Activated CD4-positive, alpha-beta T cell treated with anti-CD3 and anti-CD28 coated beads, Interleukin-10, Interleukin-2, amounts not matched to agents 100 ng/mL and 50 ng/mL, durations not matched to agents 16 hours and 8 hours (primary cell): ENCODE measurements at regions not wholly inside any gene's neighbourhood (a gene's known extent, or its start where the extent isn't known, plus 50 kb on each side); places are given as distances from the start of the nearest gene placed in this dataset.

Source experiments
- DNase-seq: peaks from one replicate; pipeline ENCODE4 v3.0.0-alpha.2; 2020

DNA sequence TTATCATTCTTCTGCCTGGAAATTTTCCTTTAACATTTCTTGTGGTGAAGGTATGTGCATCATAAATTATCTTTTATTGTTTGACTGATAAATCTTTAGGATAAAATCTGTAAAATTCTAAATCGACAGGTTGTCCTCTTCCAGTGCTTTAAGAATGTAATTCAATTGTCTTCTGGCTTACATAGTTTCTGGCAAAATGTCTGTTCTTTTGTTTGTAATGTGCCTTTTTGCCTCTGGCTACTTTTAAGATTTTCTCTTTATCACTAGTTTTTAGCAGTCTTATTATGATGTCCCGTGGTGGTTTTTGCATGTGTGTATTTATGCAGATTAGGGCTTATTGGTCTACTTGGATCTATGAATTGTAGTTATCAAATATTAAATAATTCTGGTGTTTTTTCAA lies 203.6 kb upstream of the COPS8 start:
- DNase-seq, result no peak

DNA sequence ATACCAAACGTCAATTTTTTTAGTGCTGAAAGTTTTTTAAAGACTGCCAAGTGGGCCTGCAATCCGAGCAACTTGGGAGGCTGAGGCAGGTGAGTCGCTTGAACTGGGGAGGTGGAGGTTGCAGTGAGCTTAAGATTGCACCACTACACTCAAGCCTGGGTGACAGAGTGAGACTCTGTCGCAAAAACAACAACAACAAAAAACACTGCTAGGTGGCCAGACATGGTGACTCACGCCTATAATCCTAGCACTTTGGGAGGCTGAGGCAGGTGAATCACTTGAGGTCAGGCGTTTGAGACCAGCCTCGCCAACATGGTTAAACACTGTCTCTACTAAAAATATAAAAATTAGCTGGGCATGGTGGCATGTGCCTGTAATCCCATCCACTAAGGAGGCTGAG lies 202.8 kb upstream of the COPS8 start:
- DNase-seq, result no peak

DNA sequence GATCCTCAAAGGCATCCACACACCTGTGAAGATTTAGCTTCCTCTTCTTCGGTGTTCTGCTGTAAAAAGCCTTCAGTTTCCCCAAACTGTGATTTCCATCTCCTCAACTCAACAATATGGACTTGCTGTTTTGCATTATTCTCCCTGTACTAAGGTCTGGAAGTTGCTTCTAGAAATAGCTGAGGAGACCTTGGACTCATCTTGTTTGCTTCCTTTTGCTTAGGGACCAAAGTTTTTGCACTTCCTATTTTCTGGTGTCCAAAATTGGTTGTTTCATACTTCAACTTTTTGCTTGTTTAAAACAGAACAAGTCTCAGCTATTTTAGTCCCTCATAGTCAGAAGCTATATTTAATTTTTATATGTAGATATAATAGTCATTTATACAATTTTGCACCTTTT lies 201.9 kb upstream of the COPS8 start:
- DNase-seq, result no peak

DNA sequence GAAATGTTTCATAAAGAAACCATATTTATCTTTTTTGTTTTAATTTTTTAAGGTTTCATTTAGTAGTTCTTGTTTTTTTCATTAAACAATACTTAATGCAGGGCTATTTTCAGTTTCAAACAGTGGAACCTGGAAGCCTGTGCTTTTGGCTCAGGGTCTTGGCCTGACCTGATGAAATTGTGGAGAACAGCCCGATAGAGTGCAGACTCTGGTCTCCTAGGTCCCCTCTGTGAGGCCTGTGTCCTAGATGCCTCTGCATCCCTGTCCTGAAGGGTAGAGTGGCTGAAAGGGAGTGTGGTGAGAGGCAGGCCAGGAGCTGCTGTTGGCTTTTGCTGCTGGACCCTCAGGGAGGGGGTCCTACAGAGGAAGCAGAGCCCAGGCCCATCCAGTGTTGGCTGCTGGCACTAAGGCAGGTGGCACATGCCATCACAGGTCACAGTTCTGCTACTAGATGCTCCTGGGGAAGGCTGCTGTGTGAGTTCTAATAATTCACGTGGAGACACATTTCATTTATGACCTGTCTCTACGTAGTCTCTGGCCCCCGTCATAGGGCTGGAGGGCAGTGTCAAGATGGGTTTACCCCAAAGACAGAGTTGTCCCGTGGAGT lies 201.0 kb upstream of the COPS8 start:
- DNase-seq, result no peak

DNA sequence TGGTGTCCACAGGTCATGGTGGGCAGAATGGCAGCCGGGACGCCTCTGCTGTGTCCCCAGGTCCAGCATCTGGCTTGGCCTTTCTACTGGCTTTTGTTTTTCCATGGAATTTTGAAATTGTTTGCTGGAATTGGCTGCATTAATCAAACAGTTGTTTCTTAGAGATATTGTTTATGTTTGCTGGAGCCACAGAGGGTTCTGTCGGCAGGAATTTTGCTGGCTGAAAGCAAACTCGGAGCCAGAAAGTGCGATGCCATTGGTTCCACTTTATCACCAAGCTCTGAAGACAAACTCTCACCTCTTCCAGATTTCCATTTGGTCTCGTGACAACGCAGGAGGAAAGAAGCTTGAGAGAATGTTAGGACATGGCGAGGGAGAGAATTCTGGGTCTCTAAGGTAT lies 199.2 kb upstream of the COPS8 start:
- no peak for DNase-seq

DNA sequence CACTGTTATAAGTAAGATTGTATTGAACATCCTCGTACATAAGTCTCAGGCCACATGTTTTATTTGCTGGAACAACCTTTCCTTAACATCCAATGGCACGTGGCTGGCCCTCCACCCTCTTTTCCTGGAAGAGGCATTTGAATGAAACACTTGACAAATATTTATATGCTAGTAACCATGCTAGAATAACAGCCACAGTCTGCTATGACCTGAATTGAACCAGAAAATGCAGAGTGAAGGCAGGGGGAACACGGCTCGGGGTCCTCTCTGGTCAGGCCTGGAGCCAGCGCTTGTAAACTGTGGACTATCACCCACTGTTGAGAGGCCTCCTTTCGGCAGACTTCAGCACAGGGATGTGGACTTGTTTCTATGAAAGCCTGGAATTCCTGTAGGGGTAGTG lies 198.2 kb upstream of the COPS8 start:
- DNase-seq, result no peak

DNA sequence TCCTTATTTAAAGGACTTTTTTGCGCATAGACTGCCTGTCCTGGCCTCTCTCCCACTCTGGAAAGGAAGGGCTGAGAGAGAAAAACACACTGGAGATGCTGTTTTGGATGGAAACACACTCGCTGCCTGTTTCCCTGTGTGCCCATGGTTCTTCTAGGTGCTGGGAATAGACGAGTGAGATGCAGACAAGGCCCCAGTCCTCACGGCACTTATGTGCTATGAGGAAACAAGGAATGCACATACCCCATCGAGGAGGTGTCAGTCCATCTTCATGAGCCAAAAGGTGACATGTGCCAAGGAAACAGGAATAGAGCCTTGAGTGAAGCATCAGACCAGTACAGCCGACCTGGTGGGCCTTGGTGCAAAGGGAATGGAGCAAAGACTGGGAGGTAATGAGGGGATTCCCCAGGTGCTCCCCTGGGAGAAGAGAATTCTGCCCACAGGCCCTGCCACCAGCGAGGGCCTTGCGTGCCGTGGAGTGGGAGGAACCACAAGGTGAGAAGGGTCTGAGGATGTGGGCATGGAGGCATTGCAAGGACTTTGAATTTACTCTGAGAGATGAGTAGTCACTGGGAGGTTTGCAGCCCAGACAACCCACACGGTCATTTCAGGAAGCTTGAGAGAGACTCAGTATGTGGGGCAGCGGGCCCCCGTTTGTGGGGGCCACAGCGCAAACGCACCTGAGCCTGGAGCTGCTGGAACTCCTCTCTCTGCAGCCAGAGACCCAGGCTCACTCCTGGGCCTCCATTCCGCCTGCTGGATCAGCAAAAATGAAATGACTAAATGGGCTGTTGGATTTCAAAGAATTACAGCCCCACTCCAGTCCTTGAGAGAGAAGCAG lies 197.5 kb upstream of the COPS8 start:
- no peak for DNase-seq

DNA sequence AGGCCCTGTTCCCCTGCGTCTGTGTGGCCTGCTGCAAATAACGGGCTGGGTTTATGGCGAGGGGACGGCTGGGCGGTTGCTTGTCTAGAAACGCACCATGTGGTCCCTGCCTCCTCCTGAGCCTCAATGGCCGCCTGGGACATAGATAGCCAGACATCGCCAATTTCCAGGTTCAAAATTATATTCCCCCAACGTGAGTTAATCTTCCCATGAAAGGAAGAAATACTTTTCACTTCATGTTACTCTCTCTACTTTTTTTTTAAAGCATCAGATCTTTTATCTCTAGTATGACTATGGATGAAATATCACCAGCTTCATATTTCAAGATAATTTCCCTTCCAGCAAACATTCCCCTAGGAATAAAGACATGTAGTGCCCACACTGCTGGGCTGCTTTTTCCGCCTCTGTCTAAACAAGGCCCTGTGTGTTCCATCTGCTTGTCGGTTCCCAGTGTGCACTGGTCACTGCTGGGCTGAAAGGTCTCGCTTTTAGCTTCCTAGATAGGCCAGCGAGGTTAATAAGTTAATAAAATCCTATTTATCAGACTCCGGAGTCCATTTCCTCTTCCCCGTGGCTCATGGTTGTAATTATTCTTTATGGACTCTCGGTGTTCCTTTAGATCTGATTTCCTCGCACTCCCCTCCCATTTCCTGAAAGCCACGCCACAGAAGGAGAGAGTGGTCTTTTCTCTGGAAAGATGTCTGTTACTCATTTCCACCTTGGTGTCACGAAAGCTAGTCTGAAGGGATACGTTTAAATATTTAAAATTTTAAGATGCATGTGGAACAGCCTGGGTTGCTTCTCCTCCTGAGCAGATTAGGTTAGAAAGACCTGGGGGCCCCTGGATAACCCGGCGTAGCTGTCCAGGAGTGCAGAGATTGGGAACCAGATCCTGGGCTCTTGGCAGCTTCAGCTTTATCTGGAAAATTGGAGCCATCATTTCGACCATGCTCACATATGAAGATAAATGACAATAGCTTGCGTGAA lies 196.6 kb upstream of the COPS8 start:
- DNase-seq, result no peak

DNA sequence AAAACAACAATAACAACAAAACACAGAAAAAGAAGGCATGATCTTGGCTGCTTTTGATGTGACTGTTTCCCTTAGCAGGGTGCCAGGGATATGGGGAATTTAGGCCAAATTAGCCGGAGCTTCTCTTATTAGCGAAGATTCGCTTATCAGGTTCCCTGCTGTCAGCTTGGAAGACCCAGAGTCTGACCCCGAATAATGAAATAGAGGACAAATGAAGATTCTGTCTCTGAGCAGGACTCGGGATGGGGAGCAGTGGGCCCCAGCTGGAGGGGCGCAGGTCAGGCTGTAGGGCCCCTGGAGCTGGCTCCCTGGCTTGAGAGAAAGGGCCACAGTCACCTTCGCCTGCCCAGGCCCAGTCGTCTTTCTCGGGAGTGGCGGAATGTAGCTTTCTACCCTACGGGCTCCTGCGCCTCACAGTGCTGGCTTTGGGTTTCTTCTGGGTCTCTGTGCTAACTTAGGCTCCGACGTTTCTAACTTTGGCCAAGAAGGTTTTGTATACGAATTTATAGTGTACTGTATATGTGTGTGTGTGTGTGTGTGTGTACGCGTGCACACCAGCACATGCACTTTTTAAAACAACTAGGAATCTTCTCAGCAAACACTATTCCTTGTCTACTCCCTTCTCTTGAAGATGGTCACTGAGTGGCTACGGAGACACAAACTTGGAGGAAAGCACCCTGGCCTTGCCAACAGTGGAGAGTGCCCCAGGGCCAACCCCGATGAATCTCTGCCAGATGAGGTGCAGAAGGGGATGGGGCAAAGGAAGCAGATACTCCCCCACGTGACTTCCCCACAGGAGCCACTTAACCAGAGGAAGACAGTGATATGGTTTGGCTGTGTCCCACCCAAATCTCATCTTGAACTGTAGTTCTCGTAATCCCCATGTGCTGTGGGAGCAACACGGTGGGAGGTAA lies 195.6 kb upstream of the COPS8 start:
- no peak for DNase-seq

DNA sequence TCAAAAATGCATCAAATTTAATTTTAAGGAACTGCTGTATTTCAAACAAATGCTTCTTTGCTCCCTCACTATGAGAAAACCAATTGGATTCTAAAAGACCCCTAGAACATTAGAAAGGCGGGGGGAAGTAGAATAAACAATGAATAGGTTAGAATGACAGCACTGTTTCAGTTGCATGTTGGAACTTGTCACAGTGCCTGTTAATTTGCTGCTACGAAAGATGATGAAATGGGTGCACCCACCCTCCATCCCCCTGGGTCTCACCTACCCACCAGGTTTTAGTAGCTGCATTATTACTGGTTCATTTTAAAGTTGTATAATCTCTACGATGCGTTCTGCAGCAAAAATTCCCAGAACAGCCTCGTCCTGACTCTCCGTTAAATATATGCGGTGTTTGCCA lies 193.0 kb upstream of the COPS8 start:
- DNase-seq, result no peak

DNA sequence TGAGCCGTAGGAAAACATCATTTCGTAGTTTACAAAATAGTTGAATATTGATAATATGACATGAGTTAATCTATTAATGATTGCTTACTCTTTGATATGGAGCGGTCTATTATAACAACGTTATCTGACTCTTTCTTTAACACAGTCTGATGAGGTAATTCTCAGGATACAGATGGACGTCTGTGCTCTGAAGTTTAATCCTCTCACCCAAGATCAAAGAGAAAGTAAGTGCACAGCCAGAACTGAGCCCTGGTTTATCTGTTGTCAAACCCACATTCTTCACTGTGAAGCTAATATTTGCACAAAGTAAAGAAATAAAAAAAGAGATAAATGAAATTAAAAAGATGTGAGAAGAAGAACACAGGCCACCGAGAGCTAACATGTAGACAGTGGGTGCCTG lies 190.9 kb upstream of the COPS8 start:
- no peak for DNase-seq

DNA sequence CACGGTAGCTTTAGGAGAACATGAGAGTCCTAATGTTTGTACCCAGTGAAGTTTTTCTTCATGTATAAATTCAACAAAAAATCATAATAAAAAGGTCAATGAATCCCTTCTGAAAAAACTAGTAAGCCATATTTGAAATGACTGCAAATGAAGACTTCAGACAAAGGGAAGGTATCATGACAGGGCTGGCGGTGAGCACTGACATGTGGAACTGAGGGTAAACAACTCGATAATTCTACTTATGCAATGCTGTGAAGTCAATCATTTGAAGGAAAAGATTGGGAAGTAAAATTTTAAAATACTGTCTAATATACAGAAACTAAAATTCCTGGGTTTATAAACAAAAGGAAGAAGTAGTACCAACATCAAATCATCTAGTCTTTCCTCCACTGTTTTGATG lies 190.2 kb upstream of the COPS8 start:
- DNase-seq, result no peak

DNA sequence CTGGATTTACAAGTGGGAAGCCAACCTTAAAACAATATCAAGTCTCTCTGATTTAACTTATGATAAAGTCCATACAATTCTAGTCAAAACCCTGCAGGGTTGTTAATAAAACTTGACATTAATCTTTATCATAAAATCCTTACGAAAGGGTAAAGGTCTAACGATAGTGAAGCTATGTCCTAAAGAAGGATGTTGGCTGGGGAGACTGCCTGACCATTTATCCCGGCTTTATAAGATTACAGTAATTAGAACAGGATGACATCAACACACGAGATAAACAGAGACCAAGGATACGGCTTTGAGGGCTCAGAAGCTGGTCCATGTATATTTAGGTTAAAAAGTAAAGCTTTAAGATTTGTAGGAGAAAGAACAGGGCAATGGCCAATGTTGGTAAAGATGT lies 189.0 kb upstream of the COPS8 start:
- no peak for DNase-seq

DNA sequence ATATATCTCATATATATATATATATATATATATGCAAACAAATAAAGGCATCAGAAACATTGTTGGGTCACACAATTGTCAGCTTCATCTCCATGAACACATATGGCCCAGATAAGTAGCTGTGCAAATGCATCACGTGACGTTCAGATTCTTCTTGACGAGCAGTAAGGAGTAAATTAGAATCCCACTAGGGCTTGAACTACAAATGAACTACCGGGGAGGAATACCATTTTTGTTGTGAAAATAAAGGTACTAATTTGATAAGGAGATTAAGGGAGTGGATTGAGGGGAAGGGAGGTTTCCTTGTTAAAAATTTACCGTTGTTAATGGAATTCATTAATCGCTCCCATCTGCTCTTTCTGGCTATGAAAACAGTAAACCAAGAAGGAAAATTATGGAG lies 186.5 kb upstream of the COPS8 start:
- no peak for DNase-seq

DNA sequence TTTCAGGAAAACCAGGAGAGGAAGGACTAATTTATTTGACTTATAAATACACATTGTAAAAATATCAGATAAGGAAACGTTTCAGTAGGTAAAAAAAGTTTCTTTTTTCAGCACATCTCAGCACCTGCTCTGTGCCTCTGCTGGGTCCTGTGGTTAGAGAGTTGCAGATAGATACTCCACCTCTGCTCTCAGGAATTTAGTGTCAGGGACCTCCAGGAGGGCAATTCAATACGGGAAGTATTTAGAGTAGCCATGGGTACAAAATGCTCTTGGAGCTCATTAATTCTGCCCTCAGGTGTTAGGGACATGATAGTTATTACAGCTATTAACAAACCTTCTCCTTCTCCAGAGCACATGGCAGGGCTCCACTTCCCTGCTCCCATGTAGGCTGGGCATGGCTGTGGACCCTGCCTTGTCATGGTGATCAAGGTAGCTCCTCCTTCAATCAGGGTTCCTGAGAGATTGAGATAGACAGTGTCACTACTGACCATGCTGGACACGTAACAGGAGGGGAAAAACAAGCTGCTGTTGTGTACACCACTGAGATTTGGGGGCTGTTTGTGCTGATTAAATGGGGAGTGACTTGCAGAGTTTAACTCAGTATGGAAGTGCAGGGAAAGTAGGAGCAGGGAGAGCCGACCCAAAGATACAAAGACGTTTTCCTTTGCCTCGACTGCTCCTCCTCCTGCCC lies 185.6 kb upstream of the COPS8 start:
- DNase-seq, result no peak

DNA sequence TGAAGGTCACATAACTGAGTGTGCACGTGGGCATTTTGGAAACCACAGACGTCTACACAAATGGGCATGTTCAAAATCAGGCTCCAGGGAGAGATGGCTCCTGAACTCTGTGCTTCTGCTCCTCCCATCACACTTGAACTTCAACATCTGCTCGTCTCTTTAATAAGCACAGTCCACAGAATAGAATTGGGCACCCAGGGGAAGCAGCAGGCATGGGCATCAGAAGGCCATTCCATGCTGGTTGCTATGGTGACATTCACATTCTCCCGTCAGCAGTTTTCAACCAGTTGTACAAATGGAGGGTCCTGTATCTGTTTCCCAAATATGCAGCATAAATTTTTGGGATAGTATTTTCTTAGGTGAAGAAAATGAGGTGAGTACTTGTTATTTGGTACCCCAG lies 183.7 kb upstream of the COPS8 start:
- DNase-seq, result no peak

DNA sequence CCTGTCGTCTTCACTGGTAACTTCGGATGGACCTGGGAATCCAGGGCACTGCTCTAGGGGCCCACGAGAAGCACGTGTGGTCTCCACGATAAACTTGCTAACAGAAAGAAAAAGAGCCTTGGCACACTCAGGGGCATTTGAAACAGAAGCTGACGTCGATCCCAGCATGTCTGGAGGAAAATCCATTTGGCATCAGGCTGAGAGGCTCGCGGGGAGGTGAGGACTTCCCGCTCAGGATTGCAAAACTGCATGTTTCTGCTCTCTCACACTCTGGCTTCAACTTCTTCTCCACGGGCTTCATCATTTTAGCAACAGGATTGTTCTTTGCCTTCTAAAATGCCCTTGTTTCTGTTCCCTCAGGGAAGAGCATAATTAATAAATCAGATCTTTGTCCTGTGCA lies 181.7 kb upstream of the COPS8 start:
- DNase-seq, result no peak

DNA sequence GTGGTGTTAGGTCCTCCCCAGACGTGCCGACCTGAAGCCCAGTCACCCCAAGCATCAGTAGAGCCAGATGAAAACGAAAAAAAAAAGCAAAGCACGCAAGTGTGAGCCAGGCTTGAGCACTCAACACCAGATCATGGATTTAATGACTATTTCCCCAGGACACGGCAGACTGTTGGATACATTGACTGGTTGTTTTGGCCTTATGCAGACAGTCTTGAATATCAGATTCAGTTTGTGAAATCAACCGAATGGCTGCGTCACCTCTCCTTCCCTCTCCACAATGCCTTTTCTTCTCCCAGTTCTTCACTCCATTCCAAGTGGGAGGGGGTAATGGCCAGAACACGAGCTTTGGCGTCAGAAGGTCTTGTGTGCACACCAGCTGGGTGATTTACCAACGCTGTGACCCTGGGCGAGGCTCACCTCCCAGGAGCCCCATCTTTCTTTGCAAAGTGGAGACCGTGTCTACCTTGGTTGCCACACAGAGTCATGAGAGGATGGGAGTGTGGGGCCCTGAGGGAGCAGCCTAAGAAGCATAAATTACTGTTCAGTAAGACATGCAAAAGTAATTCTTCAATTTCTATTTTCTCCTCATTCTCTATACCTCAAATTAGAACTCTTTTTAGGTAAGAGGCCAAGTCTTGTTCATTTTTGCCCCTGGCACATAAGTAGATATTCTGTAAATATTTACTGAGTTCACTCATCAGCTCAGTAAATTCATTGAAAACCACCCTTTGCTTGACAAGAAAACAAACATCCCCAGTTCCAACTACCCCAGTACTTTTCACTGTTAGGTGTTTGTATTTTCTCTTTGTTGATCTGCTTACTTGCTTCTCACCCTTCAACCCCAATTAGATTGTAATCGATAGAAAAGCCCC lies 181.1 kb upstream of the COPS8 start:
- no peak for DNase-seq

DNA sequence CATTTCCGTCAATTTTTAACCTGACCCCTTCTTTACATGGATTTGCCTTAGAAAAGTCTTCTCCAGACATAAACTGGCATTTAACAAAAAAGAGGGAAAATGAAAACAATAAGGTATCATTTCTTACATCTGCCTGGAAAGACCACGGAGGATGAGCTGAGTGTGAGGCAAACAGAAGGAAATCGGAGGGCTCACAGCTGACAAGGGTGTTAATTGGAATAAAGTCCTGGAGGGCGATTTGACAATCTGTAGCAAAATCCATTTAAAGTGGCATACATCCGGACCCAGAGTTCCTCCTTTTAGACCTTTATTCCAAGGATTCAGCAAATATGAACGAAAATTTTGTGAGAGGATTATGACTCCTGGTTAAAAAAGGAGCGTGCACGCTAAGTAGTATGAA lies 179.7 kb upstream of the COPS8 start:
- DNase-seq, result no peak

DNA sequence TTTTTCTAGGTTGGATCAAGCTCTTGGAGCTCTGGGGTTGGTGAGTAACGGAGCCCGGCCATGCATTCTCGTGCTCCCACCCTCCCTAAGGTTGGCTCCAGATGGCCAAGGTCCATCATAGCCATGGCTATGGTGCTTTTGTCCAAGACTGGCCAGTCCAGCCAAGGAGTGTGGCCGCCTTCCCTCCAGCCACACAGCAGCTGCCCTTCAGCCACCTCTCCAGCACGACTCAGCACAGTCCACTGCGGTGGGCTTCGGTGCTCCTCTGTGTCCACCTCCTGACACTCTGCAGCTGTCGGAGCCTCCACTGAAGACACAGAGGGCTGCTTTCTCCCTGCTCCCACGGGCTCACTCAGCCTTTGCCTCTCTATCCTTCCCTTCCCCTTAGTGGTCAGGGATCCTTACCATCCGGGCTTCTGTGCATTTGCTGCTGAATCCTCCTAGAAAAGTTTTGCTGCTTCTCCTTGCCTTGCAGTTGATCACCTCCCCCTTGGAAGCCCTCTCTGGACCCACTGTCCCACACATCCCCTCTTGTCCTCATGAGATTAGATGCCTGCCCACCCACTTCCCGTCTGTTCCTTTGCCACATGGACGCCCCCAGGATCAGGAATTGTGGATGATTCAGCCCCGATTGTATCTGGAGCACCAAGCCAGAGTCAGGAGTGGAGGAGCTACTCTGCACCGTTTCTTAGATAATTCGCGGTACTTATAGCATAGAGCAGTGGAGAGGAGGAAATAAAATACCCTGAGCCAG lies 177.1 kb upstream of the COPS8 start:
- no peak for DNase-seq
